AG09319 (cell line): ENCODE measurements at regions not wholly inside any gene's neighbourhood (a gene's known extent, or its start where the extent isn't known, plus 50 kb on each side); places are given as distances from the start of the nearest gene placed in this dataset.

ENCODE experiments used
- DNase-seq: peaks from one replicate; pipeline ENCODE4 v3.0.0-alpha.2; 2010; ENCODE audit warnings: low read depth; ENCODE audit errors: extremely low read depth
- TF ChIP-seq, protein P1 (sequence below): IDR thresholded peaks from 2 replicates; pipeline ENCODE4 v1.5.1; 2011; ENCODE audit warnings: low read depth, mild to moderate bottlenecking, inconsistent platforms, low read length, moderate library complexity

GRCh38 chr1:30242722-30243457 is 480.5 kb downstream of the MATN1 start:
- DNase-seq, result no peak
- TF ChIP-seq, protein P1, sequence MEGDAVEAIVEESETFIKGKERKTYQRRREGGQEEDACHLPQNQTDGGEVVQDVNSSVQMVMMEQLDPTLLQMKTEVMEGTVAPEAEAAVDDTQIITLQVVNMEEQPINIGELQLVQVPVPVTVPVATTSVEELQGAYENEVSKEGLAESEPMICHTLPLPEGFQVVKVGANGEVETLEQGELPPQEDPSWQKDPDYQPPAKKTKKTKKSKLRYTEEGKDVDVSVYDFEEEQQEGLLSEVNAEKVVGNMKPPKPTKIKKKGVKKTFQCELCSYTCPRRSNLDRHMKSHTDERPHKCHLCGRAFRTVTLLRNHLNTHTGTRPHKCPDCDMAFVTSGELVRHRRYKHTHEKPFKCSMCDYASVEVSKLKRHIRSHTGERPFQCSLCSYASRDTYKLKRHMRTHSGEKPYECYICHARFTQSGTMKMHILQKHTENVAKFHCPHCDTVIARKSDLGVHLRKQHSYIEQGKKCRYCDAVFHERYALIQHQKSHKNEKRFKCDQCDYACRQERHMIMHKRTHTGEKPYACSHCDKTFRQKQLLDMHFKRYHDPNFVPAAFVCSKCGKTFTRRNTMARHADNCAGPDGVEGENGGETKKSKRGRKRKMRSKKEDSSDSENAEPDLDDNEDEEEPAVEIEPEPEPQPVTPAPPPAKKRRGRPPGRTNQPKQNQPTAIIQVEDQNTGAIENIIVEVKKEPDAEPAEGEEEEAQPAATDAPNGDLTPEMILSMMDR, result no peak

DNA sequence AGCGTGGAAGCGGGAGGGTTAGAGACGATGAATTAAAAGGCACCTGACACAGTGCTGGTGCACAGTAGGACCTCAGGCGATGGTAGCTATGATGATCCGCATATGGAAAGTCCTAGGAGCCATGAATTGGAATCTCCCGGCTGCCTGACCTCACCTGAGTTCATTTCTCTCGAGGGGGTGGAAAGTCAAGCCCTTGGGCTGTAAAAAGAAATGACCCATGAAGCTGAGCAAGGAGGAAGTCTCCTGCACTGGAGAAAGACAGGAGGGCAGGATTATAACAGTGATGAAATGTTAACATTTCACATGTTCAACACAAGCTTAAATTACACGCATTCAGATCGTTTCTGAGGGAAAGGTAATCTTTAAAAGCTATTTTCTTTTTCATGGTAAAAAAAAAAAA is 481.2 kb downstream of the MATN1 start:
- TF ChIP-seq, protein P1, result no peak
- DNase-seq, result no peak

GRCh38 chr1:30241681-30242080 is 481.7 kb downstream of the MATN1 start:
- no peak for DNase-seq
- TF ChIP-seq, protein P1, result no peak

DNA sequence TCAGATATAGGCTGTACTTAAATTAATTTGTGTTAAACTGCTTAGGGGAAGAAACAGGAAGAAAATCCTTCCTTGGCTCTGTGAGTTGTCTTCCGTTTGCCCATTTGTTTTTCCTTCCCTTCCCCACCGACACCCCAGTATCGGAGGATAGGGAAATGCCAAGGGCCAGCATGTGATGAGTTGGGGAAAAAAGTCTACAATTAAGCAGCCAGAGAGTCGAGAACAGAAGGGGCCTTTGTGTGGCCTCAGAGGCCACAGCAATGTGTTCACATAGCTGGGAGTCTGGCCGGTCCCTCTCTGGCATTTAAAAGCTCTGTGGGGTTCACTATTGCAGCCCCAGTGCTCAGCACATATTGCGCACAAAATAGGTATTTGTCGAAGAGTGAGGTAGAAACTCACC is 489.3 kb downstream of the MATN1 start:
- TF ChIP-seq, protein P1, result no peak
- no peak for DNase-seq

GRCh38 chr1:30232288-30232899 is 491.0 kb downstream of the MATN1 start:
- no peak for DNase-seq
- TF ChIP-seq, protein P1, result peak; percentile 39

- DNase-seq, result no peak
- TF ChIP-seq, protein P1, result no peak
Measured at GRCh38 chr1:30229960-30230359, 493.4 kb downstream of the MATN1 start.

GRCh38 chr1:30229557-30229956 is 493.8 kb downstream of the MATN1 start:
- DNase-seq, result no peak
- TF ChIP-seq, protein P1, result no peak
